Activated CD8-positive, alpha-beta T cell treated with anti-CD3 and anti-CD28 coated beads for 36 hours (primary cell): ENCODE measurements at regions not wholly inside any gene's neighbourhood (a gene's known extent, or its start where the extent isn't known, plus 50 kb on each side); places are given as distances from the start of the nearest gene placed in this dataset.

Experiments
- ATAC-seq: fragments of 200-7000 bp; cut with Tn5 transposase; one replicate; pipeline ENCODE4 v1.10.0; 2021; ENCODE audit warnings: mild to moderate bottlenecking, moderate library complexity
- CTCF ChIA-PET: fragments of 350-600 bp; sonication (Branson Sonifier 250); formaldehyde crosslinking; loops from one replicate; lab custom pipeline; 2021; ENCODE audit warnings: antibody characterized with exemption; lab: Charles Lee
- POLR2A ChIA-PET: fragments of 350-600 bp; sonication (Branson Sonifier 250); formaldehyde crosslinking; loops from one replicate; lab custom pipeline; 2021; ENCODE audit warnings: antibody characterized with exemption; lab: Charles Lee
- DNase-seq: peaks from one replicate; pipeline ENCODE4 v3.0.0-alpha.2; 2020
- H3K27ac Mint-ChIP-seq: one replicate; pipeline ENCODE4 v1.8.0; 2021; ENCODE audit warnings: mild to moderate bottlenecking, mixed read lengths
- H3K27me3 Mint-ChIP-seq: one replicate; pipeline ENCODE4 v1.8.0; 2021; ENCODE audit warnings: mixed read lengths
- H3K36me3 Mint-ChIP-seq: one replicate; pipeline ENCODE4 v1.8.0; 2021; ENCODE audit warnings: low read depth, mixed read lengths
- H3K4me1 Mint-ChIP-seq: one replicate; pipeline ENCODE4 v1.8.0; 2021; ENCODE audit warnings: low read depth, mixed read lengths
- H3K4me3 Mint-ChIP-seq: one replicate; pipeline ENCODE4 v1.8.0; 2021; ENCODE audit warnings: mild to moderate bottlenecking, moderate library complexity, mixed read lengths
- H3K9me3 Mint-ChIP-seq: one replicate; pipeline ENCODE4 v1.8.0; 2021; ENCODE audit warnings: mixed read lengths
- intact Hi-C: fragments of 100-400 bp; cut with micrococcal nuclease; formaldehyde crosslinking; loops from one replicate; pipeline ENCODE4 v1.10.0; 2022
- TF ChIP-seq, protein P1 (sequence below): fragments of 200-600 bp; IDR thresholded peaks from one replicate; pipeline ENCODE4 v1.8.0; 2022; ENCODE audit warnings: antibody characterized with exemption, mild to moderate bottlenecking

DNA sequence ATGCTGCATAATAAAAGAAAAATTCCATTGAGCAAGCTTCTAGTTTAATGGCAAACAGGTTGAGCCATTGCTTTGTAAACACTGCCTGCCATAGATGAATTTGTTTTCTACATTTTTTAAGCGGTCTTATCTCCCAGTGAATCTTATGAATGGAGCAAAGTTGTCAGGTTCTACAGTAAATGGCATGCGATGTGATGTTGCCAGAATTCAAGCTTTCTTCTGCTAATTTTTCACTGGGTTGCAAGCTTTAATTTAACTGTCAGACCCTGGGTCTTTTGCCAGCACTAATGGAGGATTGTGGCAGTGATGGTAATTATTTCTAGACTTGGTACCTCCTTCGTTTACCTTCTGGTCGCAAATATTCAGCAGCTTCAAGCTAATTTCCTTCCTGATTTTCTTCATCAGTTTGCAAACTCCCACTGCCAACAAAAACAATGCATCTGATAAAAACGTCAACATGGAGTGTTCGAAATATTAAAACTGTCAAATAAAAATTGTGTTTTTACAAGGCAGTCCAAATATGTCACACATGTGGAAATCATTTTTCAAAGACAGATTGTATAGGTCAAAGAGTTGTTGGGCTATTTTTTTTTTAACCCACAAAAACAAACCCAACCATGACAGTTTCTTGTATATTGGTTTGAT, 274.2 kb upstream of the ERCC4 start:
- DNase-seq (no peak), ATAC-seq (no peak)
- TF ChIP-seq, protein P1, sequence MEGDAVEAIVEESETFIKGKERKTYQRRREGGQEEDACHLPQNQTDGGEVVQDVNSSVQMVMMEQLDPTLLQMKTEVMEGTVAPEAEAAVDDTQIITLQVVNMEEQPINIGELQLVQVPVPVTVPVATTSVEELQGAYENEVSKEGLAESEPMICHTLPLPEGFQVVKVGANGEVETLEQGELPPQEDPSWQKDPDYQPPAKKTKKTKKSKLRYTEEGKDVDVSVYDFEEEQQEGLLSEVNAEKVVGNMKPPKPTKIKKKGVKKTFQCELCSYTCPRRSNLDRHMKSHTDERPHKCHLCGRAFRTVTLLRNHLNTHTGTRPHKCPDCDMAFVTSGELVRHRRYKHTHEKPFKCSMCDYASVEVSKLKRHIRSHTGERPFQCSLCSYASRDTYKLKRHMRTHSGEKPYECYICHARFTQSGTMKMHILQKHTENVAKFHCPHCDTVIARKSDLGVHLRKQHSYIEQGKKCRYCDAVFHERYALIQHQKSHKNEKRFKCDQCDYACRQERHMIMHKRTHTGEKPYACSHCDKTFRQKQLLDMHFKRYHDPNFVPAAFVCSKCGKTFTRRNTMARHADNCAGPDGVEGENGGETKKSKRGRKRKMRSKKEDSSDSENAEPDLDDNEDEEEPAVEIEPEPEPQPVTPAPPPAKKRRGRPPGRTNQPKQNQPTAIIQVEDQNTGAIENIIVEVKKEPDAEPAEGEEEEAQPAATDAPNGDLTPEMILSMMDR, result no peak
- Mint-ChIP-seq H3K4me3 (no peak overlapping the region), H3K36me3 (no peaks in the 10 kb centered on the region), H3K27me3 (no peaks in the 10 kb centered on the region), H3K4me1 (no peaks in the 10 kb centered on the region), H3K27ac (no peak overlapping the region), H3K9me3 (no peaks in the 10 kb centered on the region)
- POLR2A ChIA-PET, result interaction anchor here (0.6 kb wide), 1 partner anchor 46 kb away, joined by 4 read pairs; no protein-coding TSS in a partner anchor
- CTCF ChIA-PET, result no interaction called here
- intact Hi-C loops, result no loop called here

DNA sequence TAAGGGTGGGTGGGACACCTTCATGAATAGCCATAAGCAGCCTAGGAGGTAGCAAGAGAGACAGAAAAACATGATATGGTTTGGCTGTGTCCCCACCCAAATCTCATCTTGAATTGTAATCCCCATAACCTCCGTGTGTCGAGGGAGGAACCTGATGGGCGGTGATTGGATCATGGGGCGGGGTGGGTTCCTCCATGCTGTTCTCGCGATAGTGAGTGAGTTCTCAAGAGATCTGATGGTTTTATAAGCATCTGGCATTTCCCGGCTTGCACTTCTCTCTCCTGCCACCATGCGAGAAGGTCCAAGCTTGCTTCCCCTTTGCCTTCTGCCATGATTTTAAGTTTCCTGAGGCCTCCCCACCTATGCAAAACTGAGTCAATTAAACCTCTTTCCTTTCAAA, 259.1 kb upstream of the ERCC4 start:
- Mint-ChIP-seq H3K4me1 (no peaks in the 10 kb centered on the region), H3K4me3 (no peak overlapping the region), H3K27ac (no peak overlapping the region), H3K36me3 (no peaks in the 10 kb centered on the region), H3K27me3 (no peaks in the 10 kb centered on the region), H3K9me3 (no peaks in the 10 kb centered on the region)
- TF ChIP-seq, protein P1, result no peak
- intact Hi-C loops, result no loop called here
- ChIA-PET POLR2A (no interaction called here), CTCF (no interaction called here)
- DNase-seq, result no peak
- ATAC-seq, result no peak

DNA sequence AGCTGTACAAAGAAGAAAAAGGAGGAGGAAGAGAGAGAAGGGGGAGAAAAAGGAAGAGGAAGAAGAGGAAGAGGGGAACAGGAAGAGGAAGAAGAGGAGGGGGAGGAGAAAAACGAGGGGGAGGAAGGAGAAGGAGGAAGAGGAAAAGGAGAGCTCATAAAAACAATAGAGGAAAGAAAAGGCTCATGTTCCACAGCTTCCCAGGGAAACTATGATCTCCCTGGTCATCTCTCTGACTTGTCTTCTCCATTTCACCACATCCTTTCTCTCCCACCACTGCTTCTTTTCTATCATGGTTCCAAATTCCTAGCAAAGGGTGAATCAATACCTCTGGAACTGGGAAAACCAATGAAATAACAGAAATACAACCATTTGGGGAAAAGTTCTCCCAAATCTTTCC, 254.1 kb upstream of the ERCC4 start:
- Mint-ChIP-seq H3K9me3 (peaks cover 2% of the 10 kb centered on the region), H3K4me3 (no peak overlapping the region), H3K4me1 (no peaks in the 10 kb centered on the region), H3K36me3 (no peaks in the 10 kb centered on the region), H3K27me3 (peaks cover 2% of the 10 kb centered on the region), H3K27ac (no peak overlapping the region)
- ChIA-PET CTCF (no interaction called here), POLR2A (no interaction called here)
- no peak for DNase-seq
- ATAC-seq, result no peak
- TF ChIP-seq, protein P1, result no peak
- intact Hi-C loops, result no loop called here

- ChIA-PET POLR2A (no interaction called here), CTCF (interaction anchor here (0.7 kb wide), 1 partner anchor 694 kb away, joined by 3 read pairs; no protein-coding TSS in a partner anchor)
- intact Hi-C loops, result no loop called here
- no peaks in the 10 kb centered on the region for H3K4me1 Mint-ChIP-seq
- no peak overlapping the region for H3K27ac Mint-ChIP-seq
- H3K4me3 Mint-ChIP-seq, result no peak overlapping the region
- TF ChIP-seq, protein P1, result no peak
- H3K27me3 Mint-ChIP-seq, result peaks cover 2% of the 10 kb centered on the region
- H3K9me3 Mint-ChIP-seq, result peaks cover 2% of the 10 kb centered on the region
- H3K36me3 Mint-ChIP-seq, result no peaks in the 10 kb centered on the region
- DNase-seq (no peak), ATAC-seq (no peak)
These were observed 247.8 kb upstream of the ERCC4 start for GRCh38 chr16:13672196-13672595.

DNA sequence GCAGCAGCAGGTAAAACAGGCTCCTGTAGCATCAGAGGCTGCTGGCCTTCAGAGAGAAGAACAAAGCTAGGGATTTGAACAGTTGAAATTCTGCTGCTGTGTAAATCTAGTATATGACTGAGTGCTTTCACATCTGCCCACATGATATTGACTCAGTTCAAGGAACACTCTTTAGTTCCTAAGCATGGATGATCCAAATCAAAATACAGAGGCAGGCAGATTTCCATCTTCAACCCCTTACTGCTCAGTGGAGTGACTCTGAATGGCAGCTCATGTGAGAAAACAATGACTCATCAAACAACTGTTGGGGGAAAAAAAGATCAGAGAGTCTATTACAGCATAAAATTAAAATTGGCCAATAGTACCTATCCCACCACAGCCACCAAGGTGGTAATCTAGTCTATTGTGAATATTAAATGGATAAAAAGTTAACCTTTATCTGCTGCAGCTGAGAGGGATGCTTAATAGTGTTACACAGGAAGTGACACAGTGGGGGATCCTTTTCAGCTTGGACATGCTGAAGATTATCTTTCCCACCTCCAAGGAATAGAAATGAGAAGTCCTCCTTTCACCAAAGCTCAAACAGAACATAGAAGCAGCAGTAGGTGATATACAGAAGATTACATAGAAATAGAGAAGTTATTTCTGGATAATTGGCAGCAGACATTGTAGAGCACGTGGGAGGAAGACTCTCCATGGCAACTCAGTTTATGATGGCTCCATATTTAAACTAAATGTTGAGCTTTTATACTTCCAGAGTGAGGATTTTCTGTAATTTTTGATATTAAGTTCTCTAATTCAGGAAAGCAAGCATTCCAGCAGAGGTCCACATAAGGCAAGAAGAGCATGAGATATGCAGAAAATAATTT, 239.7 kb upstream of the ERCC4 start:
- Mint-ChIP-seq H3K4me1 (no peaks in the 10 kb centered on the region), H3K36me3 (no peaks in the 10 kb centered on the region), H3K27ac (no peak overlapping the region), H3K4me3 (no peak overlapping the region), H3K27me3 (no peaks in the 10 kb centered on the region), H3K9me3 (peaks cover 4% of the 10 kb centered on the region)
- TF ChIP-seq, protein P1, result no peak
- intact Hi-C loops, result no loop called here
- DNase-seq (no peak), ATAC-seq (no peak)
- CTCF ChIA-PET, result no interaction called here
- POLR2A ChIA-PET, result no interaction called here
